Medulla oblongata (tissue), 1 donor: ENCODE measurements at regions not wholly inside any gene's neighbourhood (a gene's known extent, or its start where the extent isn't known, plus 50 kb on each side); places are given as distances from the start of the nearest gene placed in this dataset.
"Not testable (repeated sequence)": the region's sequence is repeated elsewhere in the genome, so short reads cannot be mapped to it uniquely, and the experiment has no call there.

Experiments used
- DNase-seq: peaks from one replicate; pipeline ENCODE4 v3.0.0-alpha.2; 2015; ENCODE audit errors: extremely low spot score

DNA sequence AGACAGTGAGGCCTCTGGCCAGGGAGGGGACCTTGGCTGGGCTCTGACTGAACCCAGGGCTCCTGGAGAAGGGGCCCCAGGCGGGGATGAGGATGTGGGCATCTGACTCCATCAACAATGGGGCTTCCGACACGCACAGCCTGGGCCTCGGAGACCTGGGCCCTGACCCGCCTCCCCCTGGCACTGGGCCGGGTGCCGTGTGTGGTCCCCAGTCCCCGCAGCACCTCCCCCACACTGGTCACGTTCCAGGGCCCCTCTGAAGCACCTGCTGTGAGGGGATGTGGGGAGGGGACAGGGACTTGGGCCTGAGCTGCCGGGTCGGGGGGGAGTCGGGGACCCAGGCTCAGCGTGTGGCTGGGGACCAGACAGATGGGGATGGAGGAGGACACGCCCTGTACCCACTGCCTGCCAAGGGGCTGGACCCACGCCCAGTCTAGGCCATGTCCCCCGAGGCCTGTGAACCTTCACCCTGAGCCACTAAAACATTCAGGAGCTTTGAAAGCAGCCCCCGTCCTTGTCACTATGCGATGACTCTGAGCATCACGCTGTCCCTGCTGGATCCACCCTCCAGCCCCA, 165.8 kb downstream of the TMEM121 start:
- DNase-seq, result not testable (repeated sequence)

DNA sequence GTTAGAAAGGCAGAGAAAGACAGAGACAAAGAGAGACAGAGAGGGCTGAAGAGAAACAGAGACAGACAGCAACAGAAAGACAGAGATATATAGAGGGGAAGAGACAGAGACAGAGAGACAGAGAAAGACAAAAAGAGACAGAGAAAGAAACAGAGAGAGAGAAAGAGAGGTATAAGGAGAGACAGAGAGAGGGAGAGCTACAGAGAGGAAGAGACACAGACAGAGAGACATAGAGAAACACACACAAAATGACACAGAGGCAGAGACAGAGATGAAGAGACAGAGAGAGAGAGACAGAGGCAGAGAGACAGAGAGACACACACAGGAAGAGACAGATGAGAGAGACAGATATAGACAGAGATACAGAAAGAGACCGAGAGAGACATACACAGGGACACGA, 168.6 kb downstream of the TMEM121 start:
- no peak for DNase-seq

DNA sequence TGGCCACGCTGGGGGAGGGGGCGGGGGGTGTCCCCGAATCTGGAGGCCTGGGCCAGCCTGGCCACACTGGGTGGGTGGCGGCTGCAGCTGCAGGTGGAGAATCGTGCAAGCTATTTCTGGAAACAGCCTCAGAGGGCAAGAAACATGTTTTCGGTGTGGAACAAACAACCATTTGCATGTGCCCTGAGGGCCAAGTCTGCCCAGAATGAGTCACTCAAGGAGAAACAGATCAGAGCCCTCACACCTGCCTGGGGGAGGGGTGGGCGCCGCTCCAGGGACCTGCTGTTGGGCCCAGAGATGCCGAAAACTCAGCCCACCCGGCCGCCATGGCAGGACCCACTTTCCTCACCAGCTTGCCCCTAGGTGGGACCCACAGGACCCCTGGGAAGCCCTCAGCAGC, 170.0 kb downstream of the TMEM121 start:
- not testable (repeated sequence) for DNase-seq

DNA sequence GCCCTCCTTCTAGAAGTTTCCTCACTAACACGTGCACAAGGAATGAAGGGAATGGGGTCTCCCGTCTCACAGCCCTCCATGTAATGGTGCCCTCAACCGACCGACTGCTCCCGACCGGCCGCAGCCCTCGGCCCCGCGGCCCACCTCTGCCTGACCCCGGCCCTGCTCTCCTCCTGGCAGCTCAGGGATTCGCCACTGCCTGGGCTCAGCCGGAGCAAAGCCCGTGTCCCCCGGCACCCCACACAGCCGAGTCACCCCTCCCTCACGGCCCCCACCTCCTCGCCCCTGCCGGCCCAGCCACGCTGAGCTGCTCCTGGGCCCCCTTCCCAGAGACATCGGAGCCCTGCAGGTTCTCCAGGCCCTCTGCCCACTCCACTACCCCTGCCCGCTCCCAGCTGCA, 171.0 kb downstream of the TMEM121 start:
- not testable (repeated sequence) for DNase-seq

DNA sequence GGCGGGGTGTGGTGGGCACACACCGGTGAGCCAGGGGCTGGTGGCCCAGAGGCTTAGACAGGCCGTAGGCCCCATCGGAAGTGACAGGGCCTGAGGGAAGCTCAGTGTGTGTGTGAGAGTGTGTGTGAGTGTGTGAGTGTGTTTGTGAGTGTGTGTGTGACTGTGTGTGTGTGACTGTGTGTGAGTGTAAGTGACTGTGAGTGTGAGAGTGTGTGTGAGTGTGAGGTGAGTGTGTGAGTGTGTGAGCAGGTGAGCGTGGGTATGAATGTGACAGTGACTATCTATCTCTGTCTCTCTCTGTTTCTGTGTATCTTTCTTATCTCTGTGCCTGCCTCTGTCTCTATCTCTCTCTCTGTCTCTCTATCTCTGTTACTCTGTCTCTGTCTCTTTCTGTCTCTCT, 171.6 kb downstream of the TMEM121 start:
- not testable (repeated sequence) for DNase-seq

DNA sequence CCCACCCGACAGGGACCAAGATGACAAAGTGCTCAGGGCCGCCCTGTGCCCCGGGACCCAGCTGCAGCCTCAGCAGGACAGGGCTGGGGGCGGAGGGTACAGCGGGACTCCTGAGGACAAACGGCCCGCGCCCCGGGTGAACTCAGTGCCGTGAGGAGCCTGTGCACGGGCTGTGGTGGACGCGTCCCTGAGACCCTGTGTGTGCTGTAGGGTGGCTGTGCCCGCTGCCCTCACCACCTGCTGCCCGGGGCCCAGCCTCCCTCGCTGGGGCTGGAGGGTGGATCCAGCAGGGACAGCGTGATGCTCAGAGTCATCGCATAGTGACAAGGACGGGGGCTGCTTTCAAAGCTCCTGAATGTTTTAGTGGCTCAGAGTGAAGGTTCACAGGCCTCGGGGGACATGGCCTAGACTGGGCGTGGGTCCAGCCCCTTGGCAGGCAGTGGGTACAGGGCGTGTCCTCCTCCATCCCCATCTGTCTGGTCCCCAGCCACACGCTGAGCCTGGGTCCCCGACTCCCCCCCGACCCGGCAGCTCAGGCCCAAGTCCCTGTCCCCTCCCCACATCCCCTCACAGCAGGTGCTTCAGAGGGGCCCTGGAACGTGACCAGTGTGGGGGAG, 172.7 kb downstream of the TMEM121 start:
- DNase-seq, result not testable (repeated sequence)

DNA sequence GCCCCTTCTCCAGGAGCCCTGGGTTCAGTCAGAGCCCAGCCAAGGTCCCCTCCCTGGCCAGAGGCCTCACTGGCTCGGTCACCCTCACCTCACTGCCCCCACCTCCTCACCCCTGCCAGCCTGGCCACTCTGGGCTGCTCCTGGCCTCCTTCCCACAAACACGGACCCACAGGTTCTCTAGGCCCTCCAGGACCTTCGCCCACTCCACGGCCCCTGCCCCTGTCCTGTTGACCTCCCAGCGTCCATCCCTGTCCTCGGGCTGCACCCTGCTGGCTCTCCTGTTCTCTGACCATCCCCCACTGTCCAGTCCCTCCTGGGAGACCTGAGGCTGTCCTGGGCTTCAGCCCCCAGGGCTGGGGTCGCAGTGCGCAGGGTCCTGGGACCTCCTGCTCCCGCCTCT, 173.3 kb downstream of the TMEM121 start:
- not testable (repeated sequence) for DNase-seq

DNA sequence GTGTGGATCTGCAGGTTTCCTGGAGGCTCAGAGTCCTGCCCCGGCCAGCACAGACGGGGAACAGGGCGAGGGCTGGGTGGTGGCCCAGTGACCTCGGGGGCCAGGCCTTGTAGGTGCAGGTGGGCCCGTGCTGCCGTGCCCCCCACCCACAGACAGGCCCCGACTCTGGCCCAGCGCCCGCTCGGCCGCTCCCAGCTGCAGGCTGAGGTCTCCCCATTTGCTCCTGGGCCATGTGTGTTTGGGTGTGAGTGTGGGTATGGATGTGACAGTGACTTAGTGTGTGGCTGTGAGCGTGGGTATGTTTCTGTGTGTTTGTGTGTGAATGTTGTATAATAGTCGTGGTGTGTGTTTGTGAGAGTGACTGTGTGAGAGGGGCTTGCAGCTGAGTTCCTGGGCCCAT, 173.8 kb downstream of the TMEM121 start:
- DNase-seq, result not testable (repeated sequence)

DNA sequence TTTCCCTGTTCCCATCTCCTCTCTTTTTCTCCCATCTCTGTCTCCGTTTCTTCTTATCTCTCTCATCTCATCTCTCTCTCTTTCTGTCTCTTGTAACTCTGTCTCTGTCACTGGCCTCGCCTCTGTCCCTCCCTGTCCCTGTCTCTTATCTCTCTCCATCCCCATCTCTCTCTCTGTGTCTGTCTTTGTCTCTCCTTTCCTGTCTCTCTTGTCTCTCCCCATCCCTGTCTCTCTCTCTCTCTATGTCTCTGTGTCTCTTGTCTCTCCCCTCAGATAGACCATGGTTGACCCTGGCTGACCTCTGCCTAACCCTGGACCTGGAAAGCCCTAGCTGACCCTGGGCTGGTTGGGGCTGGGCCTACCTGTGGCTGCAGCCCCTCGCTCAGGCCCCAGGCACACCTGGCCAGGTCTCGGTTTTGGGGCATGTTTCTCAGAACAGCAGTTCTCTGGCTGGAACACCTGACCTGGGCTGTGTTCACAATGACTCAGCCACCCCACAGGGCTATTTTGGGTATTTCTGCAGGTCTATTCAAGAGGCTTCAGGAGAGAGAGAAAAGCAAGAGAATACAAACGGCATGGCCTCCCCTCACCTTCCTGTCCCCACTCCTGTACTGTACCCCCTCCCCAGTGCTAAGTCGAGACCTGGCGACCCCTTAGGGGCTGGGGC, 174.4 kb downstream of the TMEM121 start:
- DNase-seq, result no peak

DNA sequence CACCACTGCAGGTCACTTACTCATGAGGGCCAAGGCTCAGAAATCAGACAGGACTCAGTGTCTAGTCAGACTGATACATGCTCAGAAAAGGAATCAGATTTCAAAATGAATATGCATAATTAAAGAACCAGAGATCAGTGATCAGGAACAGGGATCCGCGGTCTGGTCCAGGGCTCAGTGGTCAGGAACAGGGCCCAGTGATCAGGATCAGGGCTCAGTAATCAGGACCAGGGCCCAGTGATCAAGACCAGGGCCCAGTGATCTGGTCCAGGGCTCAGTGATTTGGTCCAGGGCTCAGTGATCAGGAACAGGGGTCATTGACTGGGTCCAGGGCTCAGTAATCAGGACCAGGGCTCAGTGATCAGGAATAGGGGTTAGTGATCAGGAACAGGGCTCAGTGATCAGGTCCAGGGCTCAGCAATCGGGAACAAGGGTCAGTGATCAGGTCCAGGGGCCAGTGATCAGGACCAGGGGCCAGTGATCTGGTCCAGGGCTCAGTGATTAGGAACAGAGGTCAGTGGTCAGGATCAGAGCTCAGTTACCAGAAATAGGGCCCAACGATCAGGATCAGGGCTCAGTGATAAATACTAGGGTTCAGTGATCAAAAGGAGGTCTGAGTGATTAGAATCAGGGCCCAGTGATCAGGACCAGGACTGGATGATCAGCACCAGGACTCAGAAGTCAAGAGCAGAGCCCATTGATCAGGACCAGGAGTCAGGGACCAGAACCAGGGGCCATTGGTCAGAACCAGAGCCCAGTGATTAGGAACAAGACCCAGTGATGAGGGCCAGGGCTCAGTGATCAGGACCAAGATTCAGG, 175.3 kb downstream of the TMEM121 start:
- DNase-seq, result no peak

DNA sequence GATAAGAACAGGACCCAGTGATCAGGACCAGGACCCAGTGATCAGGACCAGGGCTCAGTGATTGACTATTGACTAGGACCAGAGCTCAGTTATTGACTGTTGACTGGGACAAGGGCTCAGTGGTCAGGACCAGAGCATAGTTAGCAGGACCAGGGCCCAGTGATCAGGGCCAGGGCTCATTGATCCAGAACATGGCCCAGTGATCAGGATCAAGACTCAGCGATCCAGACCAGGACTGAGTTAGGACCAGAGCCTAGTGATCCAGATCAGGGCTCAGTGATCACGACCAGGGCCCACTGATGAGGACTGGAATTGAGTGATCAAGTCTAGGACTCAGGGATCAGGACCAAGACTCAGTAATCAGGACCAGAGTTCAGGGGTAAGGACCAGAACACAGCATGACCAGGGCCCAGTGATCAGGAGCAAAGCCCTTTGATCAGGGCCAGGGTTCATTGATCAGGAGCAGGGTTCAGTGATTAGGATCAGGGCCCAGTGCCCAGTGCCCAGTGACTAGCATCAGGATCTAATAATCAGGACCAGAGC, 176.0 kb downstream of the TMEM121 start:
- no peak for DNase-seq

DNA sequence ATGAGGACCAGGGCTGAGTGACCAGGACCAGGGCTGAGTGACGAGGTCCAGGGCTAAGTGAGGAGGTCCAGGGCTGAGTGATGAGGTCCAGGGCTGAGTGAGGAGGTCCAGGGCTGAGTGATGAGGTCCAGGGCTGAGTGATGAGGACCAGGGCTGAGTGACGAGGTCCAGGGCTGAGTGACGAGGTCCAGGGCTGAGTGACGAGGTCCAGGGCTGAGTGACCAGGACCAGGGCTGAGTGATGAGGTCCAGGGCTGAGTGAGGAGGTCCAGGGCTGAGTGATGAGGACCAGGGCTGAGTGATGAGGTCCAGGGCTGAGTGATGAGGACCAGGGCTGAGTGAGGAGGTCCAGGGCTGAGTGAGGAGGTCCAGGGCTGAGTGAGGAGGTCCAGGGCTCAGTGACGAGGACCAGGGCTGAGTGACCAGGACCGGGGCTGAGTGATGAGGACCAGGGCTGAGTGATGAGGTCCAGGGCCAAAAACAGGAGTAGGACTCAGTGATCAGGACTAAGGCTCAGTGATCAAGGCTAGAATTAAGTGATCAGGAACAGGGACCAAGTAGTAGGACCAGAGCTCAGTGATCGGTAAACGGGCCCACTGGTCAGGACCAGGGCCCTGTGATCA, 176.8 kb downstream of the TMEM121 start:
- not testable (repeated sequence) for DNase-seq

DNA sequence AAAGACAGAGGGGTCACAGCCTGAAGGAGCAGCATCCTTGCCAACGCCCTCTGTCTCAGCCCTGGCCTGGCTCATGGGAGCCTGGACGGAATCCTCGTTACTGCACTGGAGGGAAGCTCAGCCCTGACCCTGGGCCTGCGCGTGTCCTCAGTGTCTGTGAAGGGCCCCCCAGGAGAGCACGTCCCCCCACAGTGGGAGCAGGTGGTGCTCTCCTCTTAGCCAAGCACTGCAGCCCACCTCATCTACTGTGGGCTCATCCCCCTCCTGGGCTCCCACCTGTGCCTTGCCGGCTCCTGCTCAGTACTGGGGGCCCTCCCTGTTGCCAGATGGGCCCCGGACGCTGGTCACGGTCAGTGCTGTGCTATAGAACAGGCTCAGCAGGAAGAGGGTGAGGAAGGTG, 177.7 kb downstream of the TMEM121 start:
- DNase-seq, result not testable (repeated sequence)

DNA sequence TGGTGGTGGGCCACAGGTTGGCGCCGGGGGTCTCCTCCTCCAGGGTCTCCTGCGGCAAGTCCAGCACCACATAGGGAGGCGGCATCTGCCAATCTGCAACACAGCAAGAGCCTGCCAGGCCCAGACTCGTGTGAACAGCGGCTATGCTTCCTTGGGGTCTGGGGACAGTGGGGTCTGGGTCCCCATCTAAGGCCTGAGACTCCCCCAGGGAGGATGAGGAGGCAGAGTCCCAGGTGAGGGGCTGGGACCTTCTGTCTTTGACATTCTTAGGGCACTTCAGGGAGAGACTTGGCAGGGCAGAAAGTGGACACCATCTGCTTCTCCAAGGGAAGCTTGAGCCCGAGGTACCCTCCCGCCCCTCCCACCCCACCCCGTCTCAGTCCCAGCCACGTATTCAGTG, 178.1 kb downstream of the TMEM121 start:
- DNase-seq, result not testable (repeated sequence)

DNA sequence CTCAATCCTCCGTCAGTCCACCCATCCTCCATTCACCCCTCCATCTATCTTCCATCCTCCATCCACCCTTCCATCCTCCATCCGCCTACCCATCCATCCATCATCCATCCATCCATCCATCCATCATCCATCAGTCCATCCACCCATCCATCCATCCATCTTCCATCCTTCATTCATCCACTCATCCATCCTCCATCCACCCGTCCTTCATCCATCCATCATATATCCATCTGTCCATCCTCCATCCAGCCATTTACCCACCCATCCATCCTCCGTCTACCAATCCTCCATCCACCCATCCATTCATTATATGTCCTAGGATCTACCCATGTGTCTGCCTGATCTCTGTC, 179.1 kb downstream of the TMEM121 start:
- not testable (repeated sequence) for DNase-seq

DNA sequence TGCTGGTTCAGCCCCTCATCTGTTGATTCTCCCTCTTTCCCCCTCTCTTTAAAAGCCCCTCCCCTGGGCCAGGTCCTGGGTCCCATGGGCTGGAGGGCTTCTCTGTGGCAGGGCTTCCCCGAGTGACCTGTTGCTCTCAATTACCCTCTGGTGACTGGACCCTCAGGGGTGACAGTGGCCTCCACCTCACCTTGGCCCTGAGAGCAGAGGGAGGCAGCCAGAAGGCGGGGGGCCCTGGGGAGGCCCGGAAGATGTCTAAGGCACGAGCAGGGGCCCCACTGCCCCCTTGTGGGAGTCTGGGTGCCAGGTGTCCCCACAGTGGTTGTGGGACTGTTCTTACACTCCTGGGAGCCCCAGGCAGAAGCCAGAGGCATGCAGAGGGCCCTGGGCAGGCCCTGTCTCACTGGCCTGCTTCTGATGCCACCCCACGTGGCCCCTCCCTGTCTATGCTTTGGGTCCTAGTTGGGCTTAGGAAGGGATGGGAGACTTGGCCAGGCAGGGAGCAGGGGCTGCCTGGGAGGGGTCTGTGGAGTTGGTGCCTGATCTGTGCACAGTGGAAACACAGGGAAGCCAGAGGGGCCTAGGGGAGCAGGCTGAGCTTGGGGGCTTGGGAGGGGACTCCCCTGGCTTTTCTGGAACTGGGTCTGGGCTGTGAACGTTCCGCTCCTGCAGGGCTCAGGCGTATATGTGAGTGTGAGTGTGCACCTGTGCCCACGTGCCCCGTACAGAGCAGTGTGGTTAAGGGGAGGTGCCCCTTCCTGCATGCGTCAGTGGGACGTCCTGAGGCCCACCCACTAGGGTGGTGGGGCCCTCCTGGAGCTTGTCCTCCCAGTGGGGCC, 179.7 kb downstream of the TMEM121 start:
- not testable (repeated sequence) for DNase-seq

DNA sequence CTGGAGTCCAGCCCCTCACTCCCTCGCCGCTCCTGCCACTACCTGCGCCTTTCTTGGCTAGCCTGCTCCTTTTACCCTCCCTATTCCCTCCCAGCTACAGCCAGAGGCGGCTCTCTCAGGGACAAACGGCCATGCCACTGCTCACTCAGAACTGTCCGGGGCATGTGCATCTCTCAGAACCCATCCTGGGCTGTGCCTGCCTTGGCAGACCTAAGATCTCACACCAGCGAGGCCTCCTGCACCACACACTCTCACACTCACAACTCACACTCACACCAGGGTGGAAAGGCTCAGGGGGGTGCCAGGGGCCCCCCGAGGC, 180.3 kb downstream of the TMEM121 start:
- DNase-seq, result not testable (repeated sequence)

DNA sequence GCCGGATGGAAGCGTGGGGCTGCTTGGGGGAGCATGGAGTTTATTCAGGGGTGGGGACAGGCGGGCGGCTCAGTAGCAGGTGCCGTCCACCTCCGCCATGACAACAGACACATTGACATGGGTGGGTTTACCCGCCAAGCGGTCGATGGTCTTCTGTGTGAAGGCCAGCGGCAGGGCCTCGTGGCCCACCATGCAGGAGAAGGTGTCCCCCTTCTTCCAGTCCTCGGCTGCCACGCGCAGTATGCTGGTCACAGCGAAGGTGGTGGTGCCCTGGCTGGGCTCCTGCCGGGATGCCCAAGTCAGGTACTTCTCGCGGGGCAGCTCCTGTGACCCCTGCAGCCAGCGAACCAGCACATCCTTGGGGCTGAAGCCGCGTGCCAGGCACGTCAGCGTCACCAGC, 180.7 kb downstream of the TMEM121 start:
- DNase-seq, result not testable (repeated sequence)

DNA sequence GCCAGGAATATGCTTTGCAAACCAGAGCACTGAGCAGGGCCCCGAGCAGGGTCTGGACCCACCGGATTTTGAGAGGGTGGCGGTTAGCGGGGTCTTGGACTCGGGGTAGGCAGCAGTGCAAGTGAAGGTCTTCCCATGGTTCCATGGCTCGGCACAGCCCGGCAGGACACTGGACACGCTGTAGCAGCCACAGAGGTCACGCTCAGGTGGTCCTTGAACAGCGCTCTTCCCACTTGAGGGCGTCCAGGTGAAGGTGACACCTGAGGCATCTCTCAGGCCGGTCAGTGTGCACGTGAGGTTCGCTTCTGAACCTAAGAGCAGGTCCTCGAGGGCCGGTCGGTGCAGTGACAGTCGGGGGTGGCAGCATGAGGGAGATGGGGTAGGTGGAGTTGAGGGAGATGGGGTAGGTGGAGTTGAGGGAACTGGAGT, 181.4 kb downstream of the TMEM121 start:
- DNase-seq, result not testable (repeated sequence)

DNA sequence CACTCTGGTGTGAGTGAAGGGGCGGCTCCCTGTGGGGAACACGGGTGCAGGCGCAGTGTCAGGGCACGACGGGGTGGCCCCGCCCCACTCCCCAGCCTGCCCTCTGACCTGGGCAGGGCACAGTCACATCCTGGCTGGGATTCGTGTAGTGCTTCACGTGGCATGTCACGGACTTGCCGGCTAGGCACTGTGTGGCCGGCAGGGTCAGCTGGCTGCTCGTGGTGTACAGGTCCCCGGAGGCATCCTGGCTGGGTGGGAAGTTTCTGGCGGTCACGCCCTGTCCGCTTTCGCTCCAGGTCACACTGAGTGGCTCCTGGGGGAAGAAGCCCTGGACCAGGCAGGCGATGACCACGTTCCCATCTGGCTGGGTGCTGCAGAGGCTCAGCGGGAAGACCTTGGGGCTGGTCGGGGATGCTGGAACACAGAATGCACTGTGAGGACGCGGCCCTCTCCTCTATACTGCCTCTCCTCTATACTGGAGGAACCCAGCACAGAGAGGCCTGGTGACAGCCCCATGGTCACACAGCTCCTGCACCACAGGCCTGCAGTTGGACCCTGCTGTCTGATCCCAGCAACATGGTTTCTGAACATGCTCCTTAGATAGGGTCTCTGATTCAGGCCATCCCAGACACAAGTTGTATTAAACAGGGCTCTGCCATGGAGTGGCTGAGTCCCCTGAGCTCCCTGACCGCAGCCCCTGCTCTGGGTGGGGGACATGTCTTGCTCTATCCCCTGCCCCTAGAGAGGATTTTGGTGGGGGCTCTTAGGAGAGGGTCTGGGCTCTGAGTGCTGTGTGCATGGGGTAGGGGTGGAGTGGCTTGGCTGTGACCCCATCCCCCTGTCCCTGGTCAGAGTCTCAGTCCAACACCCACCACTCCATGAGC, 182.1 kb downstream of the TMEM121 start:
- not testable (repeated sequence) for DNase-seq
